ENCODE measurements at regions not wholly inside any gene's neighbourhood (a gene's known extent, or its start where the extent isn't known, plus 50 kb on each side); places are given as distances from the start of the nearest gene placed in this dataset.

DNA sequence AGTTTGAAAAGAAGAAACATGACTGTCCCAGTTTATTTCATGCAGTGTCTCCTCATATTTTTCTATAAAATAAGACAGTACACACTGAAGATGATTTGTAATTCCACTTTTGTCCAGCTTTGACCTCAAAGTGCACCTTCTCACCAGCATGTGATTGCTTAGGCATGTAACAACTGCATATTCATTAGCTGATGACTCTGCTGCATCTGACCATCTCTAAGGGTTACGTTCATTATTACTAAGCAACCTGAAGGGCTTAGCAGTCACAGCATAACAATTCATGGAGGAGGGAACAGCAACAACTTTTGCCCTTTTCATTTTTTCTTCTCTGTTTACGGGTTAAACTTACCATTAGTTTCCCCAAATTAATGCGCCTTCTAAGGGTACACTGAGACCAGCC, 330.6 kb upstream of the PIK3C3 start:
- TF ChIP-seq ZNF274 (IDR thresholded peaks at IDR 0.05; ENCODE audit: low read depth, low read length) (no peak), YY1 (IDR thresholded peaks at IDR 0.05; ENCODE audit: insufficient read depth, insufficient read length) (no peak), SUZ12 (IDR thresholded peaks at IDR 0.05; ENCODE audit: extremely low read depth, insufficient read depth, insufficient read length) (no peak)

Measured in NT2/D1 (cell line).